ENCODE measurements at regions not wholly inside any gene's neighbourhood (a gene's known extent, or its start where the extent isn't known, plus 50 kb on each side); places are given as distances from the start of the nearest gene placed in this dataset.

GRCh38 chr3:31225923-31226322 is 306.8 kb upstream of the STT3B start:
- Histone ChIP-seq H3K27me3 (ENCODE audit: insufficient read depth, low read length, poor library complexity, severe bottlenecking) (no peaks in the 10 kb centered on the region), H3K79me2 (ENCODE audit: insufficient read depth, low read length) (peaks cover 76% of the 10 kb centered on the region), H2AFZ (ENCODE audit: low read length) (no peak overlapping the region), H4K20me1 (ENCODE audit: insufficient read depth, low read length, poor library complexity, severe bottlenecking) (no peaks in the 10 kb centered on the region), H3K4me1 (ENCODE audit: insufficient read depth, low read length, poor library complexity, severe bottlenecking) (peaks cover 92% of the 10 kb centered on the region), H3K9me3 (ENCODE audit: insufficient read depth, low read depth, low read length) (no peaks in the 10 kb centered on the region), H3K36me3 (ENCODE audit: insufficient read depth, low read length) (no peaks in the 10 kb centered on the region), H3K9ac (ENCODE audit: low read depth, low read length, poor library complexity, severe bottlenecking) (peak overlapping the region; percentile 99), H3F3A (ENCODE audit: low read depth) (peaks cover 27% of the 10 kb centered on the region), H3K4me2 (ENCODE audit: low read depth, low read length, poor library complexity, severe bottlenecking) (peak overlapping the region; percentile 96), H3K9me2 (replicated peaks; ENCODE audit: low read depth, low read length) (no peaks in the 10 kb centered on the region), H3K4me3 (ENCODE audit: low read length, poor library complexity, severe bottlenecking) (peak overlapping the region; percentile 60)
- no peak for TF ChIP-seq EZH2phosphoT487 (IDR thresholded peaks at IDR 0.05; ENCODE audit: borderline replicate concordance)
- TF ChIP-seq CTCF (conservative IDR thresholded peaks at IDR 0.05; ENCODE audit: low read length) = no peak

GRCh38 chr3:31226346-31226745 is 306.4 kb upstream of the STT3B start:
- no peaks in the 10 kb centered on the region for H4K20me1 ChIP-seq (ENCODE audit: insufficient read depth, low read length, poor library complexity, severe bottlenecking)
- H3K9me3 ChIP-seq (ENCODE audit: insufficient read depth, low read depth, low read length) = no peaks in the 10 kb centered on the region
- peaks cover 27% of the 10 kb centered on the region for H3F3A ChIP-seq (ENCODE audit: low read depth)
- H3K36me3 ChIP-seq (ENCODE audit: insufficient read depth, low read length) = no peaks in the 10 kb centered on the region
- peaks cover 93% of the 10 kb centered on the region for H3K4me1 ChIP-seq (ENCODE audit: insufficient read depth, low read length, poor library complexity, severe bottlenecking)
- H3K4me3 ChIP-seq (ENCODE audit: low read length, poor library complexity, severe bottlenecking) = peak overlapping the region; percentile 65
- no peaks in the 10 kb centered on the region for H3K9me2 ChIP-seq (replicated peaks; ENCODE audit: low read depth, low read length)
- no peak overlapping the region for H2AFZ ChIP-seq (ENCODE audit: low read length)
- no peaks in the 10 kb centered on the region for H3K27me3 ChIP-seq (ENCODE audit: insufficient read depth, low read length, poor library complexity, severe bottlenecking)
- peak overlapping the region; percentile 99 for H3K9ac ChIP-seq (ENCODE audit: low read depth, low read length, poor library complexity, severe bottlenecking)
- no peak for TF ChIP-seq CTCF (conservative IDR thresholded peaks at IDR 0.05; ENCODE audit: low read length)
- TF ChIP-seq EZH2phosphoT487 (IDR thresholded peaks at IDR 0.05; ENCODE audit: borderline replicate concordance) = no peak
- peaks cover 75% of the 10 kb centered on the region for H3K79me2 ChIP-seq (ENCODE audit: insufficient read depth, low read length)
- peak overlapping the region; percentile 96 for H3K4me2 ChIP-seq (ENCODE audit: low read depth, low read length, poor library complexity, severe bottlenecking)

GRCh38 chr3:31227131-31227562 is 305.6 kb upstream of the STT3B start:
- Histone ChIP-seq H3K9me3 (ENCODE audit: insufficient read depth, low read depth, low read length) (no peaks in the 10 kb centered on the region), H3K4me2 (ENCODE audit: low read depth, low read length, poor library complexity, severe bottlenecking) (peak overlapping the region; percentile 96), H3K4me1 (ENCODE audit: insufficient read depth, low read length, poor library complexity, severe bottlenecking) (peaks cover 93% of the 10 kb centered on the region), H3K27me3 (ENCODE audit: insufficient read depth, low read length, poor library complexity, severe bottlenecking) (no peaks in the 10 kb centered on the region), H3K36me3 (ENCODE audit: insufficient read depth, low read length) (no peaks in the 10 kb centered on the region), H3K9me2 (replicated peaks; ENCODE audit: low read depth, low read length) (no peaks in the 10 kb centered on the region), H3K9ac (ENCODE audit: low read depth, low read length, poor library complexity, severe bottlenecking) (peak overlapping the region; percentile 99), H3K4me3 (ENCODE audit: low read length, poor library complexity, severe bottlenecking) (peak overlapping the region; percentile 74), H3F3A (ENCODE audit: low read depth) (peaks cover 27% of the 10 kb centered on the region), H3K79me2 (ENCODE audit: insufficient read depth, low read length) (peaks cover 75% of the 10 kb centered on the region), H2AFZ (ENCODE audit: low read length) (no peak overlapping the region), H4K20me1 (ENCODE audit: insufficient read depth, low read length, poor library complexity, severe bottlenecking) (no peaks in the 10 kb centered on the region)
- no peak for TF ChIP-seq EZH2phosphoT487 (IDR thresholded peaks at IDR 0.05; ENCODE audit: borderline replicate concordance)
- no peak for TF ChIP-seq CTCF (conservative IDR thresholded peaks at IDR 0.05; ENCODE audit: low read length)

All from Loucy (cell line).